ENCODE measurements at regions not wholly inside any gene's neighbourhood (a gene's known extent, or its start where the extent isn't known, plus 50 kb on each side); places are given as distances from the start of the nearest gene placed in this dataset.

GRCh38 chr4:124915073-124915472, 202.5 kb upstream of the ANKRD50 start:
- TF ChIP-seq CTCF (conservative IDR thresholded peaks at IDR 0.05 in 1 of 2, IDR thresholded peaks at IDR 0.05 in 1 of 2; ENCODE audit: low read depth in 1 of 2, low read length in 2 of 2) = no peak
- TF ChIP-seq EZH2 (IDR thresholded peaks at IDR 0.05; ENCODE audit: low read length, missing control alignments) = no peak

Measured in fibroblast of lung (primary cell).